Inferior parietal cortex (tissue), 1 donor: ENCODE measurements at regions not wholly inside any gene's neighbourhood (a gene's known extent, or its start where the extent isn't known, plus 50 kb on each side); places are given as distances from the start of the nearest gene placed in this dataset.
A peak's percentile ranks its signal among the peaks of the same experiment; 100 is the strongest.

ENCODE experiments used
- DNase-seq: peaks from one replicate; pipeline ENCODE4 v3.0.0-alpha.2; 2016; ENCODE audit errors: extremely low spot score

GRCh38 chr14:26766726-26767125 is 168.9 kb upstream of the NOVA1 start:
- no peak for DNase-seq

DNA sequence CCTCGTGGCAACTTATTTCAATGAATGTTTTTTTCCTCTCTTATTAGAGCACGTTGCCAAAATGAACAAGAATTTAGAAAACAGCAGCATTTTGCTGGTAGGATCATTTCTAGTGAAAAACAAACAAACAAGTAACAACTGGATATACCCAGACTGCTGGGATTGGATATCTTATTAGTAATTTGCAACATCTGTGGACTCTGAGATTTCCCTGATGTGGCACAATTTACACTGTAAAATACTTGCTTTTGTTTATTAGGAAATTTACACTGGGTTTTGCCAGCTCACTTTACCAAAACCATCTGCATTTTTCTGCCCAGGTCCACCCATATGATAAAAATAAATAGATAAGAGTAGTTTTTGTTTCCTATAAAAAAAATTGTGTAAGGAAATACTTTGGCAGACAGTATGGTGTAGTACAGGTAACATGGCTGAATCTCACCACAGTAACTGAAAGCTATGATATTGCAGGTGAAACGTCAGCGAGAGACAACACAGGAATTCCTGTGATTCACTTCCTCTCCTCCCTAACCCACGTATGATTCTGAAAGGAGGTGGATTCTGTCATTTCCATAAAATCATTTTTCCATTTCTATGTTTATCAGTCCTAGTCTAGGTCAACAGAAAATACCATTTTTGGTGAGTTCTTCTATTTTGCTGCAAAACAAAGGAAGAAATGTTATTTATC is 176.2 kb upstream of the NOVA1 start:
- DNase-seq: no peak

- no peak for DNase-seq
Measured at GRCh38 chr14:26775765-26776563, 178.1 kb upstream of the NOVA1 start.

DNA sequence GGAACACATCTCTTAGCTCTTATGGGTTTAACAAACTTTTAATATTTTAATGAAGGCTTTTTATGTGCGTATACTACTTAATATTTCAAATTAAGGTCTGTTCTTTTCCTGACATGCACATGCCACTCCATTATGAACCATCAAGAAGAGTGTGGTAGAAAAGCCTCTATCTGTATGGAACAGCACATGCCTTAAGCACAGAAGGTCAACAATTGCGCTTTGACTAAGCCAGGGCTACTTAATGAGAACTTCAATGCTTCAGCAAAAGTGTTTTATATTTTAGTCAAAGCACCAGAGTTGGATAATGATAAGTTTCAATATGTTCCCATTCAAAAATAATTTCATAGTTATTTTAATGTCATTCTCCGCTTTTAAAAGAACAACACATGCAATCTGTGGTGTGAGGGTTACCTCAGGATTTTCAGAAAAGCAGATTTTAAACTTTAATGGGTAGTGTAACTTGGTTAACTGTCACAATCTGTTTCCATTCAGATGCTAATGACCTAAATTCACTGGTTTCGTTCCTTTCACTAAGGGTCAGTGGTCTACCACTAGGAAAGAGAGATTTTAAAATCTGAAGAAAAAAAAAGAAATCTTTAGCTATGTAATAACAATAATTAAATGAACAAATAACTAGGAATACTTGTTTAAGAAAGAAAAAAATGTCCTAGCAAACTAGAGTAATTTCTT is 193.4 kb upstream of the NOVA1 start:
- no peak for DNase-seq

- DNase-seq: no peak
Measured at GRCh38 chr14:26794731-26795130, 196.9 kb upstream of the NOVA1 start.

GRCh38 chr14:26808407-26808806 is 210.6 kb upstream of the NOVA1 start:
- DNase-seq: no peak

GRCh38 chr14:26810631-26811030 is 212.8 kb upstream of the NOVA1 start:
- no peak for DNase-seq

- DNase-seq: no peak
Measured at GRCh38 chr14:26811756-26812305, 214.0 kb upstream of the NOVA1 start.

- no peak for DNase-seq
Measured at GRCh38 chr14:26820138-26820537, 222.3 kb upstream of the NOVA1 start.

- no peak for DNase-seq
Measured at GRCh38 chr14:26820572-26820971, 222.7 kb upstream of the NOVA1 start.

- DNase-seq: no peak
Measured at GRCh38 chr14:26828741-26829140, 230.9 kb upstream of the NOVA1 start.

- no peak for DNase-seq
Measured at GRCh38 chr14:26833621-26834176, 235.9 kb upstream of the NOVA1 start.

GRCh38 chr14:26835979-26836570 is 238.2 kb upstream of the NOVA1 start:
- DNase-seq: peak; percentile 23

- no peak for DNase-seq
Measured at GRCh38 chr14:26839481-26839880, 241.6 kb upstream of the NOVA1 start.

- DNase-seq: no peak
Measured at GRCh38 chr14:26841326-26841725, 243.5 kb upstream of the NOVA1 start.

DNA sequence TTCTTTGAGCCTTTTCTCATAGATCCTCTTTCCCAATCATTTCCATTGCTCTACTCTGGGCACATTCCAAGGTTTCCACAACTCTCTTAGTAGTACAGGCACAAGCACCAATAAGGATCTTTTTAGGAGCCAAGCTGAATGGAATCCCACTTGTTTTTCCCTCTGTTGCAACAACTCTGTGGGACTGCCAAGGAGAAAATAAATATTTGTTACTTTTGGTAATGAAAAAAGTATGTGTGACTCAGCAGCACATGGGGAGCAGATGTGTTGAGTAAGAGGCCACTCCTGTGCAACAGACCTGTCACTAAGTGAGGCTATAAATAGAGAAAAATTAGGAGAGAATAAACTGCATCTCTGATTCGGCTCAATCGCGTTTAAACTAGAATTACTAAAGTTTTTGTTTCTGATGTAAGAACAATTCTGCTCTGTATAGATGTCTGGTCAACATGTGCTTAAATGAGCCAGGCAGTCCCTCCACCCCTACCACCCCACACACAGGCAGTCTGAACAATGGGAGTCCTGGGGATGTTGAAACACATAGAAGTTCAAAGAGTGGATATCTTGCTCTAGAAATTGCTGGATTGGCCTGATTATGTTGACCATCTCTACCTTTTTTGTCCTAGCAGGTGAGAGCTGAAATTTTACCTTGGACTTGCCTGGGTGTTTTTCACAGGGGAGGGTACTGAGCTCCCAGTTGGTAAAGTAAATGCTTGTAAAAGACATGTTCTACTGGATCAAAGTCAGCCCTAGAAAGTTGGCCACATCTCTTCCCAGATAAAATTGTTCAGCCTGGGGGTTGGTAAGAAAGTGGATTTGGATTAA is 244.3 kb upstream of the NOVA1 start:
- no peak for DNase-seq

DNA sequence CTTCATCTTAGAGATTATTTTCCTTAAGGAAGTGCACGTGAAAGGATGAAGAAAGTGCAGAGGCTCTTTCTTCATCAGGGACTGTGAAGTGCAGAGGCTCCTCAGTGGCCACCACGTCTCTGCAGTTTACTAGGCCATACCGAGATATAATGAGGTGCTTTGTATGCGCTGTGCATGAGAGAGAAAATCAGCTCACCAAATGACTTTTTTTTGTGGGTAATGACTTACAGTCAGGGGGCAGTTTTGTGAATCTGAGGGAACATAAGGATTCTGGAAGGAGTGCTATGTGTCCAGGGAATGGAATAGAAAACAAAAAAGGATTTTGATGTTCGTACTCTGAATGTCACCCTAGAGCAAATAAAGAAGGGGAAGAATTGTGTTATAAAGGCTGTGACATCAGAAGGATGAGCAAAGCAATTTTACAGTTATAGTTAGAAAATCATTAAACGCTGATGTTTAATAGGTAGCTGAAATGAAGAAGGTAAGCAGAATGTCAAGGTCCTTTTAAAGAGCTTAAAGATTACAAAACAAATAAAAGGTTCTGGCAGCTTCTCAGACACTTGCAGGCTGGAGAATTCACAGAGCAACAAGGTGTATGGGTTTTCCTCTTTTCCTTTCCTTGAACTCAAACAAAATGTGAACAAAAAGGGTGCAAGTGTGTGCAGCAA is 247.5 kb upstream of the NOVA1 start:
- no peak for DNase-seq

DNA sequence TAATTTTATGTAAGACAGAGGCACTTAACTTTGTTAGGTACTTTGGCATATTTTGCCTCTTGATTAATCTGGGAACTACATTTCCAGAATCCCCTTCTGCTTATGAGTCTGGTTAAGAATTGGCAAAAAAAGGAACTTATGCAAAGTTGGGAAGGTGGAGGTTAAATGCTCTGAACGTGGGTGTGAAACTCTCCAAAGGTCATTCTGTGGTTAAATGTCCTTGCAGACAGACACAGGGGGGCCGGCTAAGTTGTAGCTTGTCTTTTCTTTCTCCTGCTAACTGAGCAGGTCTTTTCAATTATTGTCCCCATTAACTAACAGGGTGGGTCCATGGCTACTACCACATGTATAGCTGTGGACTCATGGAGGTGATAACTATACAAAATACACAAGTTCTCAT is 248.6 kb upstream of the NOVA1 start:
- DNase-seq: no peak

DNA sequence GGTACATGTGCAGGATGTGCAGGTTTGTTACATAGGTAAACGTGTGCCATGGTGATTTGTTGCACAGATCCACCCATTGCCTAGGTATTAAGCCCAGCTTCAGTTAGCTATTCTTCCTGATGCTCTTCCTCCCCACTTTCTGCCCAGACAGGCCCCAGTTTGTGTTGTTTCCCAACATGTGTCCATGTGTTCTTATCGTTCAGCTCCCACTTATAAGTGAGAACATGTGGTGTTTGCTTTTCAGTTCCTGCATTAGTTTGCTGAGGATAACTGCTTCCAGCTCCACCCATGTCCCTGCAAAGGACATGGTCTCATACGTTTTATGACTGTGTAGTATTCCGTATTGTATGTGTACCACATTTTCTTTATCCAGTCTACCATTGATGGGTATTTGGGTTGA is 251.7 kb upstream of the NOVA1 start:
- DNase-seq: no peak

DNA sequence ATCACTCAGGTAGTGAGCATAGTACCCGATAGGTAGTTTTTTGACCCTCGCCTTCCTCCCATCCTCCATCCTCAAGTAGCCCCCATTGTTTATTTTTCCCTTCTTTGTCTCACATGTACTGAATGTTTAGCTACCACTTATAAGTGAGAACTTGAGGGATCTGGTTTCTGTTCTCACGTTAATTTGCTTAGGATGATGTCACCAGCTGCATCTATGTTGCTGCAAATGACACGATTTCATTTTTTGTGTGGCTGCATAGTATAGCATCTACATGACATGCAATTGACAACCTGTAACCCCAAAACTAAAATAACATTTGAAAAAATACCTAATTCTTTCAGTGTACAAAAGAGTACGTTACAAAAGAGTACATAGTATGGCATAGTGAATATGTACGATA is 254.0 kb upstream of the NOVA1 start:
- no peak for DNase-seq
